Skeletal muscle cell (primary cell): ENCODE measurements at regions not wholly inside any gene's neighbourhood (a gene's known extent, or its start where the extent isn't known, plus 50 kb on each side); places are given as distances from the start of the nearest gene placed in this dataset.
"Not testable (repeated sequence)": the region's sequence is repeated elsewhere in the genome, so short reads cannot be mapped to it uniquely, and the experiment has no call there.

Experiments used
- DNase-seq: peaks from one replicate; pipeline ENCODE4 v3.0.0-alpha.2; 2010; ENCODE audit warnings: low read depth
- H3K4me3 ChIP-seq: 2 replicates; pipeline ENCODE4 v1.5.1; 2011; ENCODE audit warnings: low read depth, mild to moderate bottlenecking, control low read depth, low read length, moderate library complexity

DNA sequence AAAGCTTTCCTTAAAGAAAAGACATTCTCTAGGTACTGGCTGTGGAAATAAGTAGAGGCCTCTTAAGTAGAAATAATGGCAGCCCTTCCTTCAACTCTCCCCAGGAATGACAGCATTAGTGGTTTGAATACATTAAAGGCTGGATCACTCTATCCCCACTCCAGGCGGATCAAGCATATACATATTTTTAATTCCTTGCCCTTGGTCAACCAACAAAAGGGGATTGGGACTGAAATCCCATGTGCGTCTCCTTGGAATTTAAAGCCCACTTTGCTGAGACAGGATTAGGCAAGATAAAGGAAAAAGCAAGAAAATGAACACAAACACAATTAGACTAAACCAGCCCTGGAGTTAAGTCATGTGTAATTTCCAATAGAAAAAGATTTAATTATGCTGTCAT is 391.3 kb downstream of the PPP1R2C start:
- DNase-seq, result no peak
- H3K4me3 ChIP-seq, result no peak overlapping the region

- no peak for DNase-seq
- no peak overlapping the region for H3K4me3 ChIP-seq
These were observed 392.2 kb downstream of the PPP1R2C start for GRCh38 chrX:42385730-42386129.

GRCh38 chrX:42384956-42385355 is 393.0 kb downstream of the PPP1R2C start:
- no peak overlapping the region for H3K4me3 ChIP-seq
- DNase-seq, result no peak

DNA sequence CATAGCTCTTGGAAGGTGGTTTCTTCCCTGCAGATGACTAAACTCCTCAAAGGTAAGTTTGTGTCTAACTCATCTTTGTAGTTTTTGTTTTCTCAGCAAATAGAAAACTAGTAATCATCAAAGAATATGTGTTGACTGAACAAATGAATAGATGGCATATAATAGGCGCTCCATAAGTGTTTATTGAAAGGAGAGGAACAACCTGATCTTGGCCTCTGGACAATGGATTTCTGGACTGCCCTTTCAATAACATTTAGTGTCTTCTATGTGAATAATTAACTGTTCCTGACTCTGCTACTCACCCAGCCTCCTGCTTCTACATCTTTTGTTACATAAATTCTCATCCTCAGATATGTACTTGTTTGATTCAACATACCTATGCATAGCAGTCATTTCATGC is 399.1 kb downstream of the PPP1R2C start:
- no peak for DNase-seq
- H3K4me3 ChIP-seq, result no peak overlapping the region

DNA sequence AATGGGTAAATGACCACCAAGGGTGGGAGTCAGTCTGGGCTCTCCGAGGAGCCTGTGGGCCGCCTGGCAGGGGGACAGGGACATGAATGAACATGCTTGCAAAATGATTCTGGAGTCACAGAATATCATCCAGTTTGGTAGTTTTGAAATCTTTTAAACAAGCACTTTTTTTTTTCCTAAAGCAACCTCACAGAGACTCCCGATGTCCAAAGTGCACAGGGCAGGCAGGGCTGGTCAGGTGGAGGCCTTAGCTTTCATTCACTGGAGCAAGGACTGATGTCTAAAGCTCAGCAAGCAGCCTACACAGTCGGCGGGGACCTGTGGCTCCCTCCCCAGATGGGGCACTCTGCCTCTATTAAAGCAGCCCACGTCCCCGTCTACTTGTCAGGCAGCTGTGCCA is 402.9 kb downstream of the PPP1R2C start:
- no peak overlapping the region for H3K4me3 ChIP-seq
- no peak for DNase-seq

GRCh38 chrX:42366181-42366580 is 411.8 kb downstream of the PPP1R2C start:
- H3K4me3 ChIP-seq, result no peak overlapping the region
- no peak for DNase-seq

DNA sequence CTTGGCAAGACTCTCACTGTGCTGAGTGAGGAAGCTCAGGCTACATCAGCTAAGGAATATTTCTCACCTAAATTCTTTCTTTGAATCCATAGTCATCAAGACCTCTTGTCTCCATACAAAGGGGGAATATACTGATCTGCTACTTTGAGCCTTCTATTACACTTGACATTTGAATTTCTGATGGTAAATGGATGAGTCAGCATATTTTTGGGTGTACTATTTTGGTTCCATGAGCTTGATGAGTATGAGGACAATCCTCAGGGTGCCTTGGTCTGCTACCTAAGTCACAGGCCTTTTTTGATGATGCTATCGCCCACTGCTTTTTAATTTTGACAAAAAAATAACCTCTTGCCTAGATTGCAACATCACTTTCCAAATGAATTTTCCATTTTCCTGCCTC is 415.7 kb downstream of the PPP1R2C start:
- no peak for DNase-seq
- no peak overlapping the region for H3K4me3 ChIP-seq

DNA sequence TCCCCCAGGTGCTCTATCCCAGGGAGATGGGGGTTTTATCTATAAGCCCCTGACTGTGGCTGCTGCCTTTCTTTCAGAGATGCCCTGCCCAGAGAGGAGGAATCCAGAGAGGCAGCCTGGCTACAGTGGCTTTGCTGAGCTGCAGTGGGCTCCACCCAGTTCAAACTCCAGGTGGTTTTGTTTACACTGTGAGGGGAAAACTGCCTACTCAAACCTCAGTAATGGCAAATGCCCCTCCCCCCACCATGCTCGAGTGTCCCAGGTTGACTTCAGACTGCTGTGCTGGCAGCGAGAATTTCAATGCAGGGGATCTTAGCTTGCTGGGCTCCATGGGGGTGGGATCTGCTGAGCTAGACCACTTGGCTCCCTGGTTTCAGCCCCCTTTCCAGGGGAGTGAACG is 419.6 kb upstream of the CASK start:
- not testable (repeated sequence) for DNase-seq, H3K4me3 ChIP-seq
